ENCODE measurements at regions not wholly inside any gene's neighbourhood (a gene's known extent, or its start where the extent isn't known, plus 50 kb on each side); places are given as distances from the start of the nearest gene placed in this dataset.
"Not testable (repeated sequence)": the region's sequence is repeated elsewhere in the genome, so short reads cannot be mapped to it uniquely, and the experiment has no call there.

DNA sequence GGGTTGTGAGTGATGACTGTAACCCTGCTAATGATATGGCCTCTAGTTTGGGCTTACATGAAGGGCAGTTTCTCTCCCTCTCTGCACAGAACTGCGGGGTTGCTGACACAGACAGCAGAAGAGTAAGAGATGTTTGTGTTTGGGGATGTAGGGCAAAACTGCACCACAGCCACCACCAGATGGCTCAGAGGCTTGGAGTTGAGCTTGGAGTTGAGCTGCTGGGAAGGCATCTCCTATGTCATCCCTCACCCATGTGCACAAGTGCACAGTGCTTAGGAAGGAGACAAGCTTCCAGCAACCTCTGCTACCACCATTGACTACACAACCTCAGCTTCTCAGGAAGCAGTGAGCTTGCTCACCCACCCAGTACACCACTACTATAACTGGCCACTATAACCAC lies 303.9 kb upstream of the DEFB112 start:
- peak; percentile 56 for DNase-seq

DNA sequence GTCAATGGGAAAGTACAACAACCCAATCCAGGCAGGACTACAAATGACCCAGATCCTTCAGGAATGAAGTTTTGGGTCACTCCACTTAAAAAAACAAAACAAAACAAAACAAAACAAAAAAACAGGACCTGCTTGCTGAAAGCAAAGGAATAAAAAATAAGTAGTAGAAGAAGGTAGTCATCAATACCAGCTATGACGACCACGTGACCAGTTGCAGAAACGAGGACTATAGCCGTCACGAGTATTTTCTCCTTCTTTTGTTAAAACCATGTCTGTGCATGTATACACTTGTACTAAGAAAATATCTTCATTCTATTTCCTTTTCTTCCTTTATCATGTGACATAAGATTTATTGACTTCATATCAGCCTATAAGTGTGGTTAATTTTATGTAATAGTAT lies 308.4 kb upstream of the DEFB112 start:
- no peak for DNase-seq

DNA sequence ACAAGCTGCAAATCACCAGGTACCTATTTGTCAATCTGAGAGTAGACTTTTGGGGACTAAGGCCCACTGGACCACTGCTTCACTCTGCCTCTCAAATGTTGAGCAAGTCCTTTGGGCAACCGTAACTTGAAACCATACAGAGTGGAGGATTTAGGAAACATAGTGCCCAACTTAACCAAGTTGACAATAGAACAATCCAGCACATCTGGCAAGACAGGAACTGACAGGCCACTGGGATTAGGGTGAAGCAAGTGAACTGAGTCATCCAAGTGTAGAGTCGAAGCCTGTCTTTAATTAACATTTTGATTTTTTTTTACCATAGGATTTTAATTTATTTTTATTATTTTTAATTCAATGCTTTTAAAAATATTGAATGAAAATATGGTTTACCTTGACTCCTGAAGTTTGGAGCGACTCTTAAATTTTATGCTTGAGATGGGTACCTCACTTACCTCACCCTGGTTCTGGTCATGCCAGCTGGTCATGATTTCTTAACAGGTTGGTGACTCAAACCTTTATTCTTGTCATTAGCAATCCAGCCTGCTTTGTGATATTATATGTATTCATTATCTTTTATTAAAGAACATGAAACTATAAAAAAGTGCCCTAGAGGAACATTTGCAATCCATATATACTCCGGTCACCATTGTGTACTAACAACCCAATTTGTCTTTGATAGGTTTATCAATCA lies 312.1 kb upstream of the DEFB112 start:
- no peak for DNase-seq

GRCh38 chr6:50362706-50363105 lies 313.0 kb upstream of the DEFB112 start:
- DNase-seq = no peak

- no peak for DNase-seq
Measured at GRCh38 chr6:50369996-50370395, 320.3 kb upstream of the DEFB112 start.

DNA sequence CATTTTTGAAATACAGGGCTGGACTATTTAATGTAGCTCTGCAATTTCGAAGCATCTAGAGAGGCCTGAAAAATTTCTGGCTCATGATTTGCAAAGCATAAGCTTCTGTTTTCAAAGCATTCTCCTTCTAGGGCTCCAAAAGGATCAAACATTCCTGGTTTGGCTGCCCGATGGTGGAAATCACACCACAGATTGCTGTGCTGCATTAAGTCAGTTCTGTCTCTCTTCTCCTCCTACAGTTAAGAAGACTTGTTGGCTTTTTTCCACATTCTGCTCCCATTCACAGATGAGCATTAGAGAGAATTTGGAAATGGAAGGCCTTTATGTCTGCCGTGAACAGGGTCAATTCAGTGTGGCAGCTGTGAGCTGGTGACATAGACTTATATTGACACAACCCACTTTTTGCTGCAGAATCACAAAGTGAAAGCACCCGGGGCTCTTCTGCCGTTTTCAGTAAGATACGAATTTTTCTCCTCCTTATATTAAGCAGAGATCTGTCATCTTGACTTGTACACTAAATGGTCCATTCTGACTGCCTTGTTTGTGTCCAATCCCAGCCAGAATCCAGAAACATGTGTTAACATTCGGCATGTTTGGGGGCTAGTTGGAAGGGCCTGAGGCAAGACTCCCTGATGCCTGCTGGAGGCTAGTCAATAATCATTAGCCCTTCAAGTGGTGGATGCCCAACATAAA lies 330.8 kb upstream of the DEFB112 start:
- peak; percentile 46 for DNase-seq

- DNase-seq = peak; percentile 43
Measured at GRCh38 chr6:50381099-50381415, 331.3 kb upstream of the DEFB112 start.

DNA sequence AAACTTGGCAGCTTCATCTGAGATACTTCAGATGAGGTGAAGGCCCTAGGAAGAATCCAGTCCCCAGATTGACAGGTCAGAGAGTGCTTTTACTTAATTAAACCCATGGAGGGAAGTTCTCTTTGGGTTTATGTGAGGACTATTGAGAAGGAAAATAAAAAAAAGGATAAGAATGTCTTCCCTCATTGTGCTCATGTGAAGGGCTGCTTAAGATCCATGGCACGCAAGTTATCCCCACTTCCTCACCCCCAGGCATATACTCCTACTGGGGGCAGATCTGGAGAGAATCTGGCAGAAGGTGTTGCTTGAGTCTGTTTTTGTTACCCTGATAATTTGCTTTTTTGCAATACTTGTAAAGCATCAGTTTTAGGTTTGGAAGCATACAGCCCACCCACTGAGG lies 322.9 kb upstream of the TFAP2D start:
- no peak for DNase-seq

DNA sequence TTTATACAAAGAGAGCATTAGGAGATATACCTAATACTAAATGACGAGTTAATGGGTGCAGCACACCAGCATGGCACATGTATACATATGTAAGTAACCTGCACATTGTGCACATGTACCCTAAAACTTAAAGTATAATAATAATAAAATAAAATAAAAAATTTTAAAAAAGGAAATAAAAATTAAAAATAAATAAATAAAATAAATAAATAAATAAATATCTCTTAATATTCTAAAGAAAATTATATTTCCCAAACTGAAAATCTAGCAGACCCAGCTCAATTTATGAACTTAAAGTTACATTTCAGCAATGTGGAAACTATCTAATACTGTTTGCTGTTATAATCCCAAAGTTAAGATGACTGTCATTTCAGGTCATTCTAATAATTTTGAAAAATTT lies 319.2 kb upstream of the TFAP2D start:
- DNase-seq = not testable (repeated sequence)

GRCh38 chr6:50404643-50405042 lies 308.7 kb upstream of the TFAP2D start:
- no peak for DNase-seq

- no peak for DNase-seq
Measured at GRCh38 chr6:50410579-50410978, 302.7 kb upstream of the TFAP2D start.

GRCh38 chr6:50421041-50421440 lies 292.3 kb upstream of the TFAP2D start:
- DNase-seq = not testable (repeated sequence)

- DNase-seq = no peak
Measured at GRCh38 chr6:50427267-50427666, 286.1 kb upstream of the TFAP2D start.

GRCh38 chr6:50437901-50438300 lies 275.4 kb upstream of the TFAP2D start:
- no peak for DNase-seq

DNA sequence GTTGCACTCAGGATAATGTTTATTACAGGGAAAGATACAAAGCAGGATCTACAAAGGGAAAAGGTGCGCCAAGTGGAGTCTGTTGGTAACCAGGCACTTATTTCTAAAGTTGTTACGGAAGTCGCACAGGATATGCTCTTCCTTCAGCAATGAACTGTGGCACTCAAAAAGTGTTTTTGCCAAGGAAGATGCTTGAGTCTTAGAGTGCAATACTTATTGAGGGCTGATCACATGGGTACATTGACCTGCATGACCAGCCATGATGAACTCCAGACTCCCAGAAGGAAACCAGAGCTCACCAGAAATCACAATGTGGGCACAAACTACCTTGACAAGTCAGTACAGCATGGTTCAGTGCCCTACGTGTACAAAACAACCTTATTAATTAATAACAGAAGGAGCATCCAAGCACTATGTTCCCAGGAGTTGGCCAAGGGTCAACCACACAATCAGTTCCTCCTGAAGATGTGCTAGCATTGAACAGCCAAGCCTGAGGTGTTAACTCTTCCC lies 270.7 kb upstream of the TFAP2D start:
- no peak for DNase-seq

- no peak for DNase-seq
Measured at GRCh38 chr6:50443144-50443543, 270.2 kb upstream of the TFAP2D start.

DNA sequence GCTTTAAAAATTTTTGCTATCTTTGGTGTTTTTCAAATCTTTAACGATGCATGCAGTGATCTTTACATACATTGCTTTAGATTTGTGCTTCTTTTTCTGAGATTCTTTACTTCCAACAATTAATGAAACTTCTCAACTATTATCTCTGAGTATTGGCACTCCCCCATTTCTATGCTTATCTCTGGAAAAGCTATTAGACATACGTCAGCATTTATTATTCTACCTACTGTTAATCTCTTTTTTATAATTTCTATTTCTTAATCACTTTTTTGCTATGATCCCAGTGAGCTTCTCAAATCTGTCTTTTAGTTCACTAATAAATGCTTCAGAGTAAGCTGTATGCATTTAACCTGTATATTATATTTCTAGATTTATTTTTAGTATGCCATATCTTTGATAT lies 264.2 kb upstream of the TFAP2D start:
- DNase-seq = no peak

DNA sequence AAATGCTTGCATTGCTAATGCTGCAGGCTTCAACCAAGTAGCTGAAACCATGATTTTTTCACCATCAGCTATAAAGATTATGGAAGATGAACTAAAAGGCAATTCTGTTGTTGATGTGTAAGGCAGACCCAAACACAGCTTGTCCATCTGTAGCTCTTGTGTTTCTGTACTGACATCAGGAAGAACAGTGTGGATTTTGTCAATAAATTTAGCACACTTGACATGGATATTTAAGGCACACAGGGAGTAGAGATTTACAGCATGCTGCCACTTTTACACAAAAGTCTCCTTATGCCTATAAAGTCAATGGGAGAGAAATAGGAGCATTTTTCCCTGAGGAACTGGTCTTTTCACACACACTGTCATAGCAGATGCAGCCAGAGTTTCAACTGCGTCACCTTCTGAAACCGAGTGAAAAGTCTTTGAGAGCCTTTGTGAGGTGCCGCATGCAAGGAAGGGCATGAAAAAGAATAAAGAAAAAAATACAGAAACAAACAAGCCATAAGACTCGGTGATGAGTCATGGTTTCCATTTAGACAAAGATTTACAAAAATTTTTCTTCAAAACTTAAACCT lies 261.4 kb upstream of the TFAP2D start:
- no peak for DNase-seq

DNA sequence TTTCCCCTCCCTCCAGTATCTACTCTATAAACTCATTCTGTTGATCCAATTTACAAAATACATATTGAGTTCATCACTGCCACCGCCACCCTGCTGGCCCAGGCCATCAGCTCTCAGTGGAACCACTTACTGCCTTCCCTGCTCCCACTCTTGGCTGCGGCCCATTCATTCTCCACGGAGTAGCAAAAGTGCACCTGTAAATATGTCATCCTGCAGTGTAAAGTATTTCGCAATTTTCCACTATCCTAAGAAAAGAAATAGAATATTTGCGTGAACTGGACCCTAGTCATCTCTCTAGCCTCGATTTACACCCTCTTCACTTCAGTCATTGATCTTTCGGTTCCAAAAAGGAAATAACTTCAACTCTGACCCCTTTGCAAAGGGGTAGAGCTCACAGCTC lies 258.3 kb upstream of the TFAP2D start:
- no peak for DNase-seq

- no peak for DNase-seq
Measured at GRCh38 chr6:50457351-50457750, 256.0 kb upstream of the TFAP2D start.

- DNase-seq = no peak
Measured at GRCh38 chr6:50461696-50462095, 251.6 kb upstream of the TFAP2D start.

- no peak for DNase-seq
Measured at GRCh38 chr6:50463931-50464330, 249.4 kb upstream of the TFAP2D start.

- DNase-seq = no peak
Measured at GRCh38 chr6:50467931-50468330, 245.4 kb upstream of the TFAP2D start.

- DNase-seq = no peak
Measured at GRCh38 chr6:50471041-50471440, 242.3 kb upstream of the TFAP2D start.

Data from NCI-H69 (cell line).